K562 (cell line): ENCODE measurements at regions not wholly inside any gene's neighbourhood (a gene's known extent, or its start where the extent isn't known, plus 50 kb on each side); places are given as distances from the start of the nearest gene placed in this dataset.

ENCODE experiments used
- ATAC-seq: fragments of 200-7000 bp; cut with Tn5 transposase; 3 replicates; pipeline ENCODE4 v1.9.1; 2020; ENCODE audit warnings: moderate library complexity
- BruUV-seq: library from RNA; stranded (reverse); fragments of 400-500 nt; replicated peaks from 2 replicates; lab custom pipeline; 2021; lab: Mats Ljungman, UMichigan
- CTCF ChIA-PET: fragments of 300-600 bp; formaldehyde crosslinking; extraction: SDS; loops from one replicate; lab custom pipeline; 2021; ENCODE audit warnings: low intra/inter-chr PET ratio; lab: Yijun Ruan, JAX
- POLR2A ChIA-PET: fragments of 300-600, 350-650 bp; sonication (Branson Sonifier 250); formaldehyde crosslinking; extraction: SDS; loops from one replicate; lab custom pipeline; 2021; ENCODE audit warnings: antibody characterized with exemption, inconsistent platforms; lab: Yijun Ruan, JAX
- DNase-seq, 4 experiments: peaks; one replicate each; pipeline versions ENCODE4 v3.0.0 to v3.0.0-alpha.2; 2011 to 2018; ENCODE audit warnings: low spot score in 3 of 4, mixed read lengths in 3 of 4; ENCODE audit errors: extremely low read depth in 1 of 4
- FAIRE-seq: peaks from 2 replicates; lab custom pipeline; 2011; peaks lifted over from hg19 to GRCh38; lab: Jason Lieb, UNC
- H2AFZ ChIP-seq: 2 replicates; pipeline ENCODE4 v1.6.0; 2011; ENCODE audit warnings: low read depth, low read length, control low read depth, inconsistent platforms
- H3K27ac ChIP-seq: fragments of 200-600 bp; 3 replicates; pipeline ENCODE4 v1.8.0; 2011; ENCODE audit warnings: low read depth, mild to moderate bottlenecking, control low read depth, inconsistent platforms, low read length, moderate library complexity, mixed read lengths; ENCODE audit errors: extremely low read depth
- H3K27me3 ChIP-seq, 2 experiments: fragments of 300-600 bp in 1 of 2; 2 replicates in 1 of 2; 3 replicates in 1 of 2; pipeline versions ENCODE4 v1.6.0 to v1.8.0; 2011; ENCODE audit warnings: inconsistent platforms in 2 of 2, low read length in 2 of 2, mild to moderate bottlenecking in 1 of 2, mixed read lengths in 1 of 2, moderate library complexity in 1 of 2; ENCODE audit not compliant: control insufficient read depth in 2 of 2, insufficient read depth in 2 of 2
- H3K36me3 ChIP-seq: fragments of 300-600 bp; 3 replicates; pipeline ENCODE4 v1.8.0; 2011; ENCODE audit warnings: mild to moderate bottlenecking, low read length, inconsistent platforms; ENCODE audit not compliant: control insufficient read depth, insufficient read depth
- H3K4me1 ChIP-seq, 2 experiments: fragments of 200-600 bp in 1 of 2; replicated peaks in 1 of 2; 2 replicates in 1 of 2; 3 replicates in 1 of 2; pipeline versions ENCODE4 v1.5.1 to v1.8.0; 2011; ENCODE audit warnings: inconsistent platforms in 2 of 2, low read length in 2 of 2, mild to moderate bottlenecking in 1 of 2, mixed read lengths in 1 of 2, moderate library complexity in 1 of 2; ENCODE audit not compliant: control insufficient read depth in 2 of 2, insufficient read depth in 2 of 2
- H3K4me2 ChIP-seq: 2 replicates; pipeline ENCODE4 v1.6.1; 2011; ENCODE audit warnings: low read length, control low read depth, inconsistent platforms, mixed read lengths; ENCODE audit not compliant: insufficient read depth
- H3K4me3 ChIP-seq: fragments of 200-600 bp; sonication (generic), shearing (Covaris generic); 2 replicates; pipeline ENCODE4 v1.5.1; 2016; ENCODE audit warnings: control low read depth, inconsistent platforms
- H3K79me2 ChIP-seq: fragments of 200-600 bp; 3 replicates; pipeline ENCODE4 v1.8.0; 2011; ENCODE audit warnings: low read length, inconsistent platforms; ENCODE audit not compliant: control insufficient read depth, insufficient read depth
- H3K9ac ChIP-seq, 2 experiments: 2 replicates each; pipeline versions ENCODE4 v1.6.0 to v1.6.1; 2011; ENCODE audit warnings: low read depth in 2 of 2, low read length in 2 of 2, control low read depth in 1 of 2, inconsistent platforms in 1 of 2, mild to moderate bottlenecking in 1 of 2, mixed read lengths in 1 of 2; ENCODE audit not compliant: insufficient read depth in 1 of 2
- H3K9me1 ChIP-seq: one replicate; pipeline ENCODE4 v1.6.0; 2011; ENCODE audit warnings: inconsistent platforms, mild to moderate bottlenecking, low read length, moderate library complexity; ENCODE audit not compliant: control insufficient read depth, insufficient read depth
- H3K9me3 ChIP-seq: replicated peaks from 2 replicates; pipeline ENCODE4 v1.5.1; 2011; ENCODE audit warnings: low read depth, low read length, inconsistent platforms; ENCODE audit not compliant: control insufficient read depth, insufficient read depth
- H4K20me1 ChIP-seq: replicated peaks from 2 replicates; pipeline ENCODE4 v1.6.1; 2011; ENCODE audit warnings: low read length, inconsistent platforms, mixed read lengths; ENCODE audit not compliant: control insufficient read depth, insufficient read depth
- BRD4 ChIP-seq: fragments of 200-600 bp; sonication (generic); IDR thresholded peaks from 2 replicates; pipeline ENCODE4 v1.6.1; 2017; ENCODE audit warnings: inconsistent platforms
- C11orf30 ChIP-seq: fragments of 450-650 bp; IDR thresholded peaks from 2 replicates; pipeline ENCODE4 v1.6.1; 2016; ENCODE audit warnings: low read depth, mild to moderate bottlenecking
- FOXA1 ChIP-seq: fragments of 450-650 bp; IDR thresholded peaks from 2 replicates; pipeline ENCODE4 v1.6.1; 2016; ENCODE audit warnings: mild to moderate bottlenecking, borderline replicate concordance
- HDAC3 ChIP-seq: fragments of 450-650 bp; IDR thresholded peaks from 2 replicates; pipeline ENCODE4 v1.6.1; 2018; ENCODE audit warnings: borderline replicate concordance, mild to moderate bottlenecking, moderate library complexity; ENCODE audit not compliant: partially characterized antibody
- PHB ChIP-seq: fragments of 250-450 bp; sonication (Bioruptor Pico); IDR thresholded peaks from 2 replicates; pipeline ENCODE4 v1.5.0; 2021
- RAD21 ChIP-seq, 2 experiments: fragments of 250-450 bp in 1 of 2; fragments of 450-650 bp in 1 of 2; sonication (Bioruptor Pico) in 1 of 2; formaldehyde crosslinking in 1 of 2; IDR thresholded peaks in 1 of 2; conservative IDR thresholded peaks in 1 of 2; 2 replicates each; pipeline versions ENCODE4 v1.4.0 to v1.8.0; 2020 to 2022; ENCODE audit warnings: mild to moderate bottlenecking in 2 of 2, moderate library complexity in 1 of 2
- RFX1 ChIP-seq: fragments of 450-650 bp; IDR thresholded peaks from 2 replicates; pipeline ENCODE4 v1.6.1; 2016; ENCODE audit warnings: mild to moderate bottlenecking, moderate library complexity
- SIN3A ChIP-seq, 2 experiments: fragments of 150-350 bp in 1 of 2; IDR thresholded peaks; 2 replicates each; pipeline ENCODE4 v1.6.1; 2011 to 2016; ENCODE audit warnings: borderline replicate concordance in 2 of 2, low read depth in 2 of 2, low read length in 2 of 2, mild to moderate bottlenecking in 2 of 2, moderate library complexity in 2 of 2; ENCODE audit not compliant: control insufficient read depth in 1 of 2
- SNIP1 ChIP-seq: fragments of 450-650 bp; IDR thresholded peaks from 2 replicates; pipeline ENCODE4 v1.7.1; 2017; ENCODE audit warnings: low read depth, mild to moderate bottlenecking
- ZNF184 ChIP-seq: sonication (generic); formaldehyde crosslinking; IDR thresholded peaks from 2 replicates; pipeline ENCODE4 v1.5.0; 2020; ENCODE audit warnings: missing genetic modification reagents
- ZNF224 ChIP-seq: sonication (generic); formaldehyde crosslinking; IDR thresholded peaks from 2 replicates; pipeline ENCODE4 v1.8.0; 2022; ENCODE audit warnings: mild to moderate bottlenecking, missing genetic modification reagents
- ZNF445 ChIP-seq: fragments of 250-450 bp; sonication (Bioruptor Pico); IDR thresholded peaks from 2 replicates; pipeline ENCODE4 v1.4.0; 2020; ENCODE audit warnings: low read depth, mild to moderate bottlenecking, moderate library complexity
- WGBS: fragments of 100-300 bp; shearing (Covaris generic); methylation state at CpG from one replicate; pipeline ENCODE4 v1.1.6; 2016; ENCODE audit warnings: low coverage, mixed read lengths; ENCODE audit not compliant: insufficient coverage; ENCODE audit errors: missing lambda C conversion rate; 5-methylcytosine and 5-hydroxymethylcytosine counted together
- in situ Hi-C: fragments of 300-500 bp; cut with MboI; formaldehyde crosslinking; loops from 4 replicates; pipeline ENCODE4 v1.15.0; 2018; ENCODE audit warnings: inconsistent platforms, mixed read lengths
- intact Hi-C: fragments of 100-400 bp; cut with micrococcal nuclease; formaldehyde crosslinking; loops from 2 replicates; pipeline ENCODE4 v1.14.2; 2022
- TF ChIP-seq, protein P1 (sequence below): fragments of 450-650 bp; formaldehyde crosslinking; IDR thresholded peaks from 2 replicates; pipeline ENCODE4 v1.4.0; 2020; ENCODE audit warnings: mild to moderate bottlenecking, moderate library complexity
- TF ChIP-seq, protein P2 (sequence below): fragments of 450-650 bp; IDR thresholded peaks from 2 replicates; pipeline ENCODE4 v1.6.1; 2017; ENCODE audit warnings: antibody characterized with exemption
- TF ChIP-seq, protein P3 (sequence below): fragments of 250-450 bp; sonication (Bioruptor Pico); IDR thresholded peaks from 2 replicates; pipeline ENCODE4 v1.8.0; 2021; ENCODE audit warnings: borderline replicate concordance, mild to moderate bottlenecking, moderate library complexity; ENCODE audit not compliant: poor library complexity, severe bottlenecking
- TF ChIP-seq, protein P4 (sequence below), 2 experiments: fragments of 450-650 bp in 1 of 2; sonication (generic) in 1 of 2; formaldehyde crosslinking; conservative IDR thresholded peaks; 2 replicates each; pipeline versions ENCODE4 v1.4.0 to v1.8.1; 2020 to 2022; ENCODE audit warnings: mild to moderate bottlenecking in 1 of 2, missing genetic modification reagents in 1 of 2
- TF ChIP-seq, protein P5 (sequence below): fragments of 450-650 bp; formaldehyde crosslinking; conservative IDR thresholded peaks from 2 replicates; pipeline ENCODE4 v1.4.0; 2022; ENCODE audit warnings: mild to moderate bottlenecking, missing genetic modification characterization

DNA sequence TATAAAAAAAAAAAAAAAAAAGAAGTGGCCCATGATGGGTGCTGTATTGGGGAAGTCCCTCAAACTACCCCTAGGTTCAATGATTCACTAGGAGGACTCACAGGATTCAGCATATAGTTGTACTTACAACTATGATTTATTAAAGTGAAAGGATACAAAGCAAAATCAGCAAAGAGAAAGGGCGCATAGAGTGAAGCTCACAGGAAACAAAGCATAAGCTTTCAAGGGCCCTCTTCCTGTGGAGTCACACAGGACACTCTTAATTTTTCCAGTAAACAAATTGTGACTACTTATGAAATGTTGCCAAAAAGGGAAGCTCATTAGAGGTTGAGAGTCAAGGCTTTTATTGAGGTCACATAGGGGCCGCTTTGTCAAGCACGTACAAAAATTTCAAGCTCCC lies 153.7 kb upstream of the GAP43 start (continued):
- TF ChIP-seq, protein P1, sequence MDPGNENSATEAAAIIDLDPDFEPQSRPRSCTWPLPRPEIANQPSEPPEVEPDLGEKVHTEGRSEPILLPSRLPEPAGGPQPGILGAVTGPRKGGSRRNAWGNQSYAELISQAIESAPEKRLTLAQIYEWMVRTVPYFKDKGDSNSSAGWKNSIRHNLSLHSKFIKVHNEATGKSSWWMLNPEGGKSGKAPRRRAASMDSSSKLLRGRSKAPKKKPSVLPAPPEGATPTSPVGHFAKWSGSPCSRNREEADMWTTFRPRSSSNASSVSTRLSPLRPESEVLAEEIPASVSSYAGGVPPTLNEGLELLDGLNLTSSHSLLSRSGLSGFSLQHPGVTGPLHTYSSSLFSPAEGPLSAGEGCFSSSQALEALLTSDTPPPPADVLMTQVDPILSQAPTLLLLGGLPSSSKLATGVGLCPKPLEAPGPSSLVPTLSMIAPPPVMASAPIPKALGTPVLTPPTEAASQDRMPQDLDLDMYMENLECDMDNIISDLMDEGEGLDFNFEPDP (CRISPR knock-in tag), result no peak
- TF ChIP-seq ZNF445 (CRISPR knock-in tag) (no peak), SNIP1 (no peak), RFX1 (no peak), PHB (CRISPR knock-in tag) (no peak), ZNF224 (CRISPR knock-in tag) (no peak), ZNF184 (CRISPR knock-in tag) (no peak), C11orf30 (no peak), FOXA1 (no peak)
- TF ChIP-seq, protein P2, sequence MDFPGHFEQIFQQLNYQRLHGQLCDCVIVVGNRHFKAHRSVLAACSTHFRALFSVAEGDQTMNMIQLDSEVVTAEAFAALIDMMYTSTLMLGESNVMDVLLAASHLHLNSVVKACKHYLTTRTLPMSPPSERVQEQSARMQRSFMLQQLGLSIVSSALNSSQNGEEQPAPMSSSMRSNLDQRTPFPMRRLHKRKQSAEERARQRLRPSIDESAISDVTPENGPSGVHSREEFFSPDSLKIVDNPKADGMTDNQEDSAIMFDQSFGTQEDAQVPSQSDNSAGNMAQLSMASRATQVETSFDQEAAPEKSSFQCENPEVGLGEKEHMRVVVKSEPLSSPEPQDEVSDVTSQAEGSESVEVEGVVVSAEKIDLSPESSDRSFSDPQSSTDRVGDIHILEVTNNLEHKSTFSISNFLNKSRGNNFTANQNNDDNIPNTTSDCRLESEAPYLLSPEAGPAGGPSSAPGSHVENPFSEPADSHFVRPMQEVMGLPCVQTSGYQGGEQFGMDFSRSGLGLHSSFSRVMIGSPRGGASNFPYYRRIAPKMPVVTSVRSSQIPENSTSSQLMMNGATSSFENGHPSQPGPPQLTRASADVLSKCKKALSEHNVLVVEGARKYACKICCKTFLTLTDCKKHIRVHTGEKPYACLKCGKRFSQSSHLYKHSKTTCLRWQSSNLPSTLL, result no peak

DNA sequence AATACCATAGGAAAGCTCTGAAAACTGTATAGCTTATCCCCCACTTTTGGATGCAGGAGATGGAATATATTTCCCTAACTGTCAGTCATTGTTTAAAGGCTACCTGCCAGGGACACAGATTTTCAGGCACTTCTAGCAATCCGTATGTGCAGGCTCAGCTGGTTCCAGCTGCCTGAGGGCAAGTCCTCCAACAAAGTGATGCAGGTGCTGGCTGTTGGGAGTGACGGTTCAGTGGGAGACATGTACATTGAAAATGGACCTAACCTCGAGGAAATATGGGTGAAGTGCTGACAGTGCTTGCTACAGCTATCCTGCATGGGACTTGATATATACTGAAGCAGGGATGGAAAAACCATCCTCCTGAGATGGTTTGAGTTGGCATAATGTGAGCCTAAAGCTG lies 153.1 kb upstream of the GAP43 start:
- Histone ChIP-seq H3K4me2 (no peak overlapping the region), H4K20me1 (no peaks in the 10 kb centered on the region), H3K36me3 (no peaks in the 10 kb centered on the region), H3K27me3 (no peaks in the 10 kb centered on the region), H3K9me3 (no peaks in the 10 kb centered on the region), H3K79me2 (no peaks in the 10 kb centered on the region), H3K27ac (no peak overlapping the region), H3K9me1 (no peaks in the 10 kb centered on the region), H3K4me3 (no peak overlapping the region), H3K9ac (no peak overlapping the region), H3K4me1 (no peaks in the 10 kb centered on the region), H2AFZ (no peak overlapping the region)
- 0% methylated on average over 3 of the region's 3 CpGs for WGBS
- DNase-seq, result no peak
- in situ Hi-C loops, result no loop called here
- ATAC-seq, result no peak
- ChIA-PET CTCF (no interaction called here), POLR2A (no interaction called here)
- FAIRE-seq, result no peak
- no TSS peak for BruUV-seq
- intact Hi-C loops, result no loop called here
- TF ChIP-seq SIN3A (IDR thresholded peaks at IDR 0.05; ENCODE audit: borderline replicate concordance in 2 of 2, control insufficient read depth in 1 of 2, low read depth in 2 of 2, low read length in 2 of 2), result no peak
- TF ChIP-seq, protein P3, sequence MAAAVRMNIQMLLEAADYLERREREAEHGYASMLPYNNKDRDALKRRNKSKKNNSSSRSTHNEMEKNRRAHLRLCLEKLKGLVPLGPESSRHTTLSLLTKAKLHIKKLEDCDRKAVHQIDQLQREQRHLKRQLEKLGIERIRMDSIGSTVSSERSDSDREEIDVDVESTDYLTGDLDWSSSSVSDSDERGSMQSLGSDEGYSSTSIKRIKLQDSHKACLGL, result no peak
- no peak for TF ChIP-seq BRD4
- TF ChIP-seq, protein P4, sequence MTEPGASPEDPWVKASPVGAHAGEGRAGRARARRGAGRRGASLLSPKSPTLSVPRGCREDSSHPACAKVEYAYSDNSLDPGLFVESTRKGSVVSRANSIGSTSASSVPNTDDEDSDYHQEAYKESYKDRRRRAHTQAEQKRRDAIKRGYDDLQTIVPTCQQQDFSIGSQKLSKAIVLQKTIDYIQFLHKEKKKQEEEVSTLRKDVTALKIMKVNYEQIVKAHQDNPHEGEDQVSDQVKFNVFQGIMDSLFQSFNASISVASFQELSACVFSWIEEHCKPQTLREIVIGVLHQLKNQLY (CRISPR knock-in tag; conservative IDR thresholded peaks at IDR 0.05), result no peak
- no peak for TF ChIP-seq HDAC3
- TF ChIP-seq, protein P5, sequence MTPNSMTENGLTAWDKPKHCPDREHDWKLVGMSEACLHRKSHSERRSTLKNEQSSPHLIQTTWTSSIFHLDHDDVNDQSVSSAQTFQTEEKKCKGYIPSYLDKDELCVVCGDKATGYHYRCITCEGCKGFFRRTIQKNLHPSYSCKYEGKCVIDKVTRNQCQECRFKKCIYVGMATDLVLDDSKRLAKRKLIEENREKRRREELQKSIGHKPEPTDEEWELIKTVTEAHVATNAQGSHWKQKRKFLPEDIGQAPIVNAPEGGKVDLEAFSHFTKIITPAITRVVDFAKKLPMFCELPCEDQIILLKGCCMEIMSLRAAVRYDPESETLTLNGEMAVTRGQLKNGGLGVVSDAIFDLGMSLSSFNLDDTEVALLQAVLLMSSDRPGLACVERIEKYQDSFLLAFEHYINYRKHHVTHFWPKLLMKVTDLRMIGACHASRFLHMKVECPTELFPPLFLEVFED (CRISPR knock-in tag), result no peak
- no peak for TF ChIP-seq RAD21 (CRISPR knock-in tag; conservative IDR thresholded peaks at IDR 0.05 in 1 of 2, IDR thresholded peaks at IDR 0.05 in 1 of 2)
